OCI-LY7 (cell line): ENCODE measurements at regions not wholly inside any gene's neighbourhood (a gene's known extent, or its start where the extent isn't known, plus 50 kb on each side); places are given as distances from the start of the nearest gene placed in this dataset.

Source experiments
- BruUV-seq: library from RNA; stranded (reverse); fragments of 400-500 nt; replicated peaks from 2 replicates; lab custom pipeline; 2021; lab: Mats Ljungman, UMichigan
- CTCF ChIA-PET: fragments of 300-600 bp; sonication (Branson Sonifier 250); formaldehyde crosslinking; loops from one replicate; lab custom pipeline; 2022; ENCODE audit warnings: antibody characterized with exemption; ENCODE audit not compliant: unreplicated experiment; lab: Charles Lee
- POLR2A ChIA-PET: fragments of 300-600 bp; sonication (Branson Sonifier 250); formaldehyde crosslinking; loops from one replicate; lab custom pipeline; 2022; ENCODE audit warnings: antibody characterized with exemption; lab: Charles Lee
- DNase-seq: peaks from one replicate; pipeline ENCODE4 v3.0.0-alpha.2; 2015; ENCODE audit warnings: low spot score
- H2AFZ ChIP-seq: fragments of 200-600 bp; sonication (generic), shearing (Covaris generic); 2 replicates; pipeline ENCODE4 v1.6.1; 2014; ENCODE audit warnings: mild to moderate bottlenecking, antibody characterized with exemption, low read length, moderate library complexity
- H3K27ac ChIP-seq: fragments of 200-600 bp; sonication (generic); 2 replicates; pipeline ENCODE4 v1.5.1; 2014; ENCODE audit warnings: mixed run types, low read depth, mild to moderate bottlenecking, moderate library complexity, low read length, inconsistent platforms; ENCODE audit not compliant: poor library complexity, severe bottlenecking
- H3K36me3 ChIP-seq: fragments of 200-600 bp; sonication (generic); 2 replicates; pipeline ENCODE4 v1.6.1; 2014; ENCODE audit warnings: mild to moderate bottlenecking, antibody characterized with exemption, low read length, moderate library complexity, mixed read lengths; ENCODE audit not compliant: insufficient read depth
- H3K4me1 ChIP-seq: fragments of 200-600 bp; sonication (generic); 2 replicates; pipeline ENCODE4 v1.5.1; 2014; ENCODE audit warnings: mild to moderate bottlenecking, low read length; ENCODE audit not compliant: insufficient read depth, poor library complexity, severe bottlenecking
- H3K4me2 ChIP-seq: fragments of 200-600 bp; sonication (generic); 2 replicates; pipeline ENCODE4 v1.6.1; 2014; ENCODE audit warnings: mild to moderate bottlenecking, low read length
- H3K4me3 ChIP-seq: fragments of 200-600 bp; sonication (generic); 2 replicates; pipeline ENCODE4 v1.5.1; 2014; ENCODE audit warnings: mild to moderate bottlenecking, low read depth, low read length; ENCODE audit not compliant: poor library complexity, severe bottlenecking
- H3K79me2 ChIP-seq: fragments of 200-600 bp; sonication (generic); 2 replicates; pipeline ENCODE4 v1.6.1; 2016; ENCODE audit warnings: low read depth, mild to moderate bottlenecking, low read length, moderate library complexity, mixed read lengths; ENCODE audit not compliant: insufficient read depth
- H3K9me2 ChIP-seq: fragments of 200-600 bp; sonication (generic); 2 replicates; pipeline ENCODE4 v1.6.1; 2016; ENCODE audit warnings: mild to moderate bottlenecking, low read length, mixed read lengths; ENCODE audit not compliant: insufficient read depth
- H3K9me3 ChIP-seq: fragments of 200-600 bp; sonication (generic); 2 replicates; pipeline ENCODE4 v1.6.1; 2014; ENCODE audit warnings: mild to moderate bottlenecking, mixed run types, low read length, mixed read lengths
- H4K20me1 ChIP-seq: fragments of 200-600 bp; sonication (generic); 2 replicates; pipeline ENCODE4 v1.6.1; 2014; ENCODE audit warnings: mild to moderate bottlenecking, antibody characterized with exemption, low read length, moderate library complexity, mixed read lengths; ENCODE audit not compliant: insufficient read depth
- EZH2phosphoT487 ChIP-seq: fragments of 200-600 bp; sonication (generic); IDR thresholded peaks from 2 replicates; pipeline ENCODE4 v1.6.1; 2018; ENCODE audit warnings: low read depth, borderline replicate concordance, mild to moderate bottlenecking, mixed run types, antibody characterized with exemption, low read length, moderate library complexity, mixed read lengths
- intact Hi-C: fragments of 100-400 bp; cut with micrococcal nuclease; formaldehyde crosslinking; loops from one replicate; pipeline ENCODE4 v1.10.0; 2022; ENCODE audit not compliant: unreplicated experiment
- TF ChIP-seq, protein P1 (sequence below): fragments of 200-600 bp; sonication (generic); conservative IDR thresholded peaks from 2 replicates; pipeline ENCODE4 v1.5.1; 2014; ENCODE audit warnings: mild to moderate bottlenecking, antibody characterized with exemption, low read length, moderate library complexity, mixed read lengths

DNA sequence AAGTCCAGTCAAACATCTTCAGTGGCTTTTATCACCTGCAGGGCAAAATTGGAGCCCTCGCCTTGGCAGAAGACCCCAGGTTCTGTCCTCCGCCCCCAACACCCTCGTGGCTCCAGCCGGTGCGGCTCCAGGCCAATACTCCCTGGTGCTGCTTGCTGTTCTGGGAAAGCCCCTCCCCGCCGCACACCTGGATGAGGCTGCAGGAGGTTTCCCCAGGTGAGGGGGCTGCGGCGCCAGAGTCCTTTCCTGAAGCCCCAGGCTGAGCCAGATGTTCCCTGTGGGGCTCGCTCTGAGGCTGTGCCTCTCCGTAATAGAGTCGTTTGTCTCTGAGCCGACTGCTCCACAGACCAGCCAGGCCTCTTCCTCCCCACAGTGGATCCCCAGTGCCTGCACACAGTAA is 375.4 kb upstream of the IRX1 start:
- no TSS peak for BruUV-seq
- CTCF ChIA-PET = no interaction called here
- intact Hi-C loops = no loop called here

DNA sequence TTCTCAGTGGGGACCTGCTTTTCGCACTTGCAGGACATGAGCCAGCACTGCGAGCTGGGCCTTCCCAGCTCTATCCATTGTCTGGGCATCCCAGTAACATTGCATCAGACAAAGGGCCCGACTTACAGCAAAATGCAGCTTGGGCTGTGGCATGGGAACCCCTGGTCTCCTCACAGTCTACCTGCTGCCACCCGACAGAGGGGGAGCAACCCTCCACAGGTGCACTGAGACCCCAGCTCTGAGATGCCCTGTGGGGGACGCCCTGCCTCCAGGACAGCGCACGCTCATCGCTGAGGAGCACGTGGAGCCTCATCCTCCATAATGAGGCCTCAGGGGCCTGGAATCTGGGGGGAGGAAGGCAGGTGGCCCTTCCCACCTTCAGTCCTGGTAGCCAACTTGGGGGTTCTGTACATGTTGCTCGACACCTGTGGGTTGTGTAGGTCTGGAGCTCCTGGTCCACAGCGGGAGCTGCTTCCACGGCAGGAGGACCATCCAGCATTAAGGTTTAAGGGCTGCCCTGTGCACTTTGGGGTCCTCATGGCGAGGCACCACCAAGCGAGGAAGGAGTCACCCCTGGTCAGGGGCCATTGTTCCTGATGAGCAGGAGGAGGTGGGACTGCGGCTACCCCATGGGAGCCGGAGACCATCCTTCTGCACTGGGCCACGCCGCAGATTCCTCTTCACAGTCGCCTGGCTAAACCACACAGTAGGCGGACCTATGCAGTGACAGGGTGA is 376.5 kb upstream of the IRX1 start:
- H3K4me2 ChIP-seq = no peak overlapping the region
- no peaks in the 10 kb centered on the region for H3K4me1 ChIP-seq
- H3K9me2 ChIP-seq = no peaks in the 10 kb centered on the region
- H3K79me2 ChIP-seq = no peaks in the 10 kb centered on the region
- intact Hi-C loops = no loop called here
- TF ChIP-seq, protein P1, sequence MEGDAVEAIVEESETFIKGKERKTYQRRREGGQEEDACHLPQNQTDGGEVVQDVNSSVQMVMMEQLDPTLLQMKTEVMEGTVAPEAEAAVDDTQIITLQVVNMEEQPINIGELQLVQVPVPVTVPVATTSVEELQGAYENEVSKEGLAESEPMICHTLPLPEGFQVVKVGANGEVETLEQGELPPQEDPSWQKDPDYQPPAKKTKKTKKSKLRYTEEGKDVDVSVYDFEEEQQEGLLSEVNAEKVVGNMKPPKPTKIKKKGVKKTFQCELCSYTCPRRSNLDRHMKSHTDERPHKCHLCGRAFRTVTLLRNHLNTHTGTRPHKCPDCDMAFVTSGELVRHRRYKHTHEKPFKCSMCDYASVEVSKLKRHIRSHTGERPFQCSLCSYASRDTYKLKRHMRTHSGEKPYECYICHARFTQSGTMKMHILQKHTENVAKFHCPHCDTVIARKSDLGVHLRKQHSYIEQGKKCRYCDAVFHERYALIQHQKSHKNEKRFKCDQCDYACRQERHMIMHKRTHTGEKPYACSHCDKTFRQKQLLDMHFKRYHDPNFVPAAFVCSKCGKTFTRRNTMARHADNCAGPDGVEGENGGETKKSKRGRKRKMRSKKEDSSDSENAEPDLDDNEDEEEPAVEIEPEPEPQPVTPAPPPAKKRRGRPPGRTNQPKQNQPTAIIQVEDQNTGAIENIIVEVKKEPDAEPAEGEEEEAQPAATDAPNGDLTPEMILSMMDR = no peak
- no peak for TF ChIP-seq EZH2phosphoT487
- no peak overlapping the region for H3K27ac ChIP-seq
- H3K36me3 ChIP-seq = no peaks in the 10 kb centered on the region
- H3K4me3 ChIP-seq = no peak overlapping the region
- H2AFZ ChIP-seq = no peak overlapping the region
- no TSS peak for BruUV-seq
- no peak for DNase-seq
- no peaks in the 10 kb centered on the region for H4K20me1 ChIP-seq
- H3K9me3 ChIP-seq = no peaks in the 10 kb centered on the region
- ChIA-PET CTCF (no interaction called here), POLR2A (no interaction called here)

More for the DNA sequence above, 375.4 kb upstream of the IRX1 start:
- no peaks in the 10 kb centered on the region for H3K79me2 ChIP-seq
- no peak for TF ChIP-seq EZH2phosphoT487
- TF ChIP-seq, protein P1 = no peak
- H3K4me1 ChIP-seq = no peaks in the 10 kb centered on the region
- no peaks in the 10 kb centered on the region for H4K20me1 ChIP-seq
- H3K9me3 ChIP-seq = no peaks in the 10 kb centered on the region
- no peak for DNase-seq
- no peaks in the 10 kb centered on the region for H3K36me3 ChIP-seq
- H3K4me2 ChIP-seq = no peak overlapping the region
- no peaks in the 10 kb centered on the region for H3K9me2 ChIP-seq
- no peak overlapping the region for H2AFZ ChIP-seq
- POLR2A ChIA-PET = no interaction called here
- no peak overlapping the region for H3K27ac ChIP-seq
- H3K4me3 ChIP-seq = no peak overlapping the region

DNA sequence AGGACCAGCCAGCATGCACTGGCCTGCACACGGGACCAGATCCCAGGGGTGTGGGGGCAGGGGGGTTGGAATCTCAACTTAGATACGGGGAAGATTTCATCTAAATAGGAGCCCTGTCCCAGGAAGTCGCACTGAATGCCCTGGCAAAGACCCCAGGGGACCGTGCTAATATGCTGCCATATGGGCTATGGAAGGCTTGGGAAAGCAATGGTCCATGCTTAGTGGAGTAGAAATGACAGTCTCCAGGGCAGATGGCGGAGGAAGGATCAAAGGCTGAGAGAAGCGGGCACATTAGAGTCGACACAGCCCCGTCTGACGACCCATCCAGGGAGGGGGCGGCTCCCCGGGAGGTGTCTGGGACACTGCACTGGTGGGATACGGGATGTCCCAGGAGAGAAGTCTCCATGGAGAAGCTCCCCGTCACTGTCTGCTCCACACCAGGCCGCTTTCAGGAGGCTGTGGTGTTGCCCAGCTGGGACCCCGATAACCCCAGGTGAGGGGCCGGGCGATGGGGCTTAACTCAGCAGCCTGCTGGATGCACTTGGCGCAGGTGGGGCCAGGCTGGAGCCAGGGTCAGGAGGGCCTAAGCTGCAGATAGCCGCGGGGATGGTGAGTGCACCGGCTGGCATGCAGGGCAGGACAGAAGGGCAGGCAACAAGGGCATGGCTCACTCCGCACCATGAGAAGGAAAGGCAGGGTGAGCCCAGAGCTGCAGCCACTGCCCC is 377.7 kb upstream of the IRX1 start:
- ChIA-PET POLR2A (no interaction called here), CTCF (no interaction called here)
- Histone ChIP-seq H3K4me2 (no peak overlapping the region), H3K79me2 (no peaks in the 10 kb centered on the region), H3K9me2 (no peaks in the 10 kb centered on the region), H3K4me3 (no peak overlapping the region), H2AFZ (no peak overlapping the region), H3K4me1 (no peaks in the 10 kb centered on the region), H3K9me3 (no peaks in the 10 kb centered on the region), H3K27ac (no peak overlapping the region), H4K20me1 (no peaks in the 10 kb centered on the region), H3K36me3 (no peaks in the 10 kb centered on the region)
- BruUV-seq = no TSS peak
- DNase-seq = no peak
- intact Hi-C loops = no loop called here
- no peak for TF ChIP-seq EZH2phosphoT487
- TF ChIP-seq, protein P1 = no peak
